C4-2B (cell line): ENCODE measurements at regions not wholly inside any gene's neighbourhood (a gene's known extent, or its start where the extent isn't known, plus 50 kb on each side); places are given as distances from the start of the nearest gene placed in this dataset.

ENCODE experiments used
- CTCF ChIP-seq: fragments of 450-650 bp; conservative IDR thresholded peaks from 2 replicates; pipeline ENCODE4 v1.5.1; 2017; ENCODE audit warnings: mild to moderate bottlenecking
- ZFX ChIP-seq: fragments of 450-650 bp; IDR thresholded peaks from 2 replicates; pipeline ENCODE4 v1.6.1; 2017

GRCh38 chr10:81575036-81575435 lies 300.0 kb upstream of the NRG3 start:
- TF ChIP-seq CTCF (no peak), ZFX (no peak)
